Fibroblast of pulmonary artery (primary cell): ENCODE measurements at regions not wholly inside any gene's neighbourhood (a gene's known extent, or its start where the extent isn't known, plus 50 kb on each side); places are given as distances from the start of the nearest gene placed in this dataset.
"Not testable (repeated sequence)": the region's sequence is repeated elsewhere in the genome, so short reads cannot be mapped to it uniquely, and the experiment has no call there.

ENCODE experiments used
- DNase-seq: peaks from one replicate; pipeline ENCODE4 v3.0.0-alpha.2; 2010; ENCODE audit warnings: low read depth
- H3K4me3 ChIP-seq: replicated peaks from 2 replicates; pipeline ENCODE4 v1.5.1; 2011; ENCODE audit warnings: low read depth, mild to moderate bottlenecking, control low read depth, low read length, moderate library complexity
- TF ChIP-seq, protein P1 (sequence below): IDR thresholded peaks from 2 replicates; pipeline ENCODE4 v1.5.1; 2011; ENCODE audit warnings: mild to moderate bottlenecking, control low read depth, low read length, inconsistent platforms; ENCODE audit errors: missing control alignments

DNA sequence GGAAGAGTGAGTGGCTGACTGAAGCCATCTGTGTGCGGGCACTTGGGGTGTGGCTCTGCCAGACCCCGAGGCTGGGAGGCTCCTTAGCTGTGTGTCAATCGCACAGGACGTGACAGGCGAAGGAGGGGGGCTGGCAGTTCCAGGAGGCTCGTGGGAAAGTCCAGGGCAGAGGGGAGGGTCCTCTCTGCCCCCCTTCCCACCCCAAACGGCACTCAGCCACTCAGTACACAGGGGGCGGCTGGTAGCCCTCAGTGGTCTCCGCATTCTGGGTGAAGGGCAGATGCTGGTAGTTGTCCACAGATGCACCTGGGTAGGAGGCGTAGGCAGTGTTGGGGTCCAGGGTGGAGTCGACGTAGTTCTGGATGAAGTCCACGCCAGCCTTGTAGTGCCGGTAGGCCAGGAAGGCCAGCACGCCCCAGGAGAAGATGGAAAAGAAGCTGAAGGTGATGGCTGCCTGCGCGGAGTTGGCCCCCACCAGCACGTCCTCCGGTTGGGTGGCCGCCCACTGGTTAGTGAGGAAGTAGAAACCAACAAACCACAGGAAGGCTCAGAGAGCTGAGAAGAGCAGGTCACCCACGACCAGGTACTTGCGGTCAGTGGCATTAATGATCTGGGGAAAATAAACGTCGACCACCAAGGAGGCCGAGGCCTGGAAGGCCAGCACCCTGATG is 85.4 kb upstream of the CEP78 start:
- no peak overlapping the region for H3K4me3 ChIP-seq
- no peak for DNase-seq
- TF ChIP-seq, protein P1, sequence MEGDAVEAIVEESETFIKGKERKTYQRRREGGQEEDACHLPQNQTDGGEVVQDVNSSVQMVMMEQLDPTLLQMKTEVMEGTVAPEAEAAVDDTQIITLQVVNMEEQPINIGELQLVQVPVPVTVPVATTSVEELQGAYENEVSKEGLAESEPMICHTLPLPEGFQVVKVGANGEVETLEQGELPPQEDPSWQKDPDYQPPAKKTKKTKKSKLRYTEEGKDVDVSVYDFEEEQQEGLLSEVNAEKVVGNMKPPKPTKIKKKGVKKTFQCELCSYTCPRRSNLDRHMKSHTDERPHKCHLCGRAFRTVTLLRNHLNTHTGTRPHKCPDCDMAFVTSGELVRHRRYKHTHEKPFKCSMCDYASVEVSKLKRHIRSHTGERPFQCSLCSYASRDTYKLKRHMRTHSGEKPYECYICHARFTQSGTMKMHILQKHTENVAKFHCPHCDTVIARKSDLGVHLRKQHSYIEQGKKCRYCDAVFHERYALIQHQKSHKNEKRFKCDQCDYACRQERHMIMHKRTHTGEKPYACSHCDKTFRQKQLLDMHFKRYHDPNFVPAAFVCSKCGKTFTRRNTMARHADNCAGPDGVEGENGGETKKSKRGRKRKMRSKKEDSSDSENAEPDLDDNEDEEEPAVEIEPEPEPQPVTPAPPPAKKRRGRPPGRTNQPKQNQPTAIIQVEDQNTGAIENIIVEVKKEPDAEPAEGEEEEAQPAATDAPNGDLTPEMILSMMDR = no peak

DNA sequence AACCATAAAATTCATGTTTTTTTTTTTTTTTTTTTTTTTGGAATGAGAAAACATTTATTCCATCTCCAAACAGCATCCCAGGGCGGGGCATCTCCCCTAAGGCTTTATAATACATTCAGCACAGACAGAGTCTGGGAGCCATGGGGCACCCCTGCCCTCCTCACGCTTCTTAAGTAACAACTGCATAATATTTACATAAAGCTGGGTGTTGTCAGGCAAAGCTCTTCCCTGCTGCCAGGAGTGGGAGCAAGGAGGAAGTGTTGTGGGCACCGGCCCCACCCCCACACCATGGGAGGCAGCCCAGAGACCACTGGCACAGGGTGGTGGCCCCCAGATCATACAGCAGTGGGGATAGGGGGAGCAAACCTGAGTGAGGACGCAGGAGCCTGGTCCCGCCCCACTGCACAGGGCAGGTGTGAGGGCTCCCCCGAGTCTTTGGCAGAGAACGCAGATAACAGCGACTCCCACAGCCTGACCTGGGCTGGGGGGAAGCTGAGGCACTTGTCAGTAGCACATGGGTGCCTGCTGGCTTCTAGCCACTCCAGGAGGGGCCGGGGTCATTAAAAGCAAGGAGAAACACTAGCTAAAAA is 86.1 kb upstream of the CEP78 start:
- H3K4me3 ChIP-seq = no peak overlapping the region
- DNase-seq = no peak
- TF ChIP-seq, protein P1 = no peak

DNA sequence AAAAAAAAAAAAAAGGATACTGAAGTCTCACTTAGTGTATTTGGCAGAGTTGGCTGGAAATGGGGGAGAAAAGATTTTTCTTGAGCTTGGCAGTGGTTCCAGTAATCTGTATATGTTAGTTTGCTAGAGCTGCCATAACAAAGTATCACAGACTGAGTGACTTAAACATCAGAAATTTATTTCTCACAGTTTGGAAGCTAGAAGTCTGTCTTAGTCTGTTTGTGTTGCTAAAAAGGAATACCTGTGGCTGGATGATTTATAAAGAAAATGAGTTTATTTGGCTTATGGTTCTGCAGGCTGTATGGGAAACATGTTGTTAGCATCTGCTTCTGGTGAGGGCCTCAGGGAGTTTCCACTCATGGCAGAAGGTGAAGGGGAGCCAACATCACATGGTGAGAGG is 89.6 kb upstream of the CEP78 start:
- no peak for DNase-seq
- H3K4me3 ChIP-seq = no peak overlapping the region
- TF ChIP-seq, protein P1 = no peak

DNA sequence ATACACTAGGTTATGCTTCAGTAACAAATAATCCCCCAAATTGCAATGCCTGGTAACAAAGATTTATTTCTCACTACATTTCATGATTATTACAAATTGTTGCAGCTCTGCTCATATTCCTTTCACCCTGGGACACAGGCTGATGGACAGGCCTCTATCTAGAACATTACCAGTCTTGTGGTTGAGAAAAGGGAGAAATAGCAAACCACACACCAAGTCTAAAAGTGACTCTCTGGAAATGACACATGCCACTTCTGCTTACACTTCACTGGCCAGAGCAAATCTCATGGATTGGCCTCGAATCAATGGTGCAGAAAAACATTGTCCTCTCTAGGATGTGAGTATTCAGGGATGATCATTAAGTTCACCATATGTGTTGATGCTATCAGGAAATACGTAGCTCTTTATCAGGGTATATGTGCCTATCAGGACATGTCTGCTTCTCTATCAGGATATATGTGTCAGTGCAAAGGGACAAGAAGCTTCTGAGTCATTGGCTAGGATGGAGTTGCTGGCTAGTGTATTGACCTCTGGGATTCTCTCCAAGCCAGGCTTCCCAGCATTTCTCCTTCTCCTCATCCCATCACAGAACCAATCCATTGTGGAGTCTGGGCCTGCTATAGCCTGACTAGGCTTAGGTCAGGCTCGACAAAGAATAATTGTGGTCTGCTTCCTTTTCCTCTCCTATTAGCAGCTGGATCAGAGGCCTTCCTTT is 91.1 kb upstream of the CEP78 start:
- DNase-seq = no peak
- H3K4me3 ChIP-seq = no peak overlapping the region
- TF ChIP-seq, protein P1 = no peak

DNA sequence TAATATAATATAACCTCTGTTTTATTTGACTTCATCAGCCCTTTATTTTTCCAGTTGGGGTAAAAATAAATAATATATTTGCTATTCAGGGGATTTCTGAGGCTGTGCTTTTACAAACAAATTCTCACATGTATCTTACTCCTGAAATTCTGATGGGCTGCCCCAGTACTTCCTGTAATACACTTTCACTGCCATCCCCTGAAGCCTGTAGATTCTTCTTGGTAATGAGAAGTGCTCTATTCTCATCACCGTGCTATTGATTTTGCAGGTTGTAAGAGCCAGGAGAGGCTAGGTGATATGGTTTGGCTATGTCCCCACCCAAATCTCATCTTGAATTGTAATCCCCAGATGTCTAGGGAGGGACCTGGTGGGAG is 91.9 kb upstream of the CEP78 start:
- no peak for DNase-seq
- no peak overlapping the region for H3K4me3 ChIP-seq
- TF ChIP-seq, protein P1 = no peak

DNA sequence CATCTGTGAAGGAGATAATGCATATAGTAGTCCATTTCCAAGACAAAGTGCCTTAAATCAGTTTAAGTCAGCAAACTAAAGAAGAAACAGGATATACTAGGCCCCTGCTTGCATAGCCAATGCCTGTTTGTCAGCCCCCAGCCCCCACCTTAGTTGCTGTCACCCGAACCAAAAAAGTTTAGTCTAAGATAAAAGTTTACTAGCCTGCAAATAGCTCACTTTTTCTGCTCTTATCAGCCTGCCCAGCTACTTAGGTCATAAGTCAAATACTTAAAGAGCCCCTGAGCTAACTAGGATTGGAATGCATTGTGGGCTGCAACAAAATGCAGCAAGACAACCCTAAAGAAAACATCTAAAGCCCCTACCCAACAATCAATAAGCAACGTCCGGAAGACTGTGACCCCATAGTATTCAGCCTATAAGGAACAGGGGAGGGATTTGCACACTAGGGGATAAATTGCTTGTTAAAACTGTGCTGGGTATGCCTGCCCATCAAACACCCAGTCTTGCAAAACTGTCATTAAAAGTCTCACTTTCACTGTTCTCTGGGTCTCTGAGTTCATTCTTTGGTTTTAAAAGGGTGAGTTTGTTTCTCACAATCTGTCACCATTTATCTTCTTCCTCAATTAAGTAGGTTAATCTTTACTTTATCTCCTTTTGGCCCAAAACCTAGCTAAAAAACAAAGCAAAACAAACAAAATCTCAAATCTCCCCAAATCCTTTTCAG is 92.4 kb upstream of the CEP78 start:
- no peak overlapping the region for H3K4me3 ChIP-seq
- DNase-seq = no peak
- TF ChIP-seq, protein P1 = no peak

DNA sequence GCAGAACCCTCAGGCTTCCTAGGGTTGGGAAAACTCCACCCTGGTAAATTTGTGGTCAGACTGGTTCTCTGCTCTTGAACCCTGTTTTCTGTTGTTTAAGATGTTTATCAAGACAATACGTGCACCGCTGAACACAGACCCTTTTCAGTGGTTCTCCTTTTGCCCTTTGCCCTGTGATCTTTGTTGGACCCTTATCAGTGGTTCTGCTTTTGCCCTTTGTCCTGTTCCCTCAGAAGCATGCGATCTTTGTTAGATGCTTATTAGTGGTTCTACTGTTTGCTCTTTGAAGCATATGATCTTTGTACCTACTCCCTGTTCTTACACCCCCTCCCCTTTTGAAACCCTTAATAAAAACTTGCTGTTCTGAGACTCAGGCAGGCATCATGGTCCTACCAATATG is 93.6 kb upstream of the CEP78 start:
- not testable (repeated sequence) for DNase-seq

More for the DNA sequence above, 93.6 kb upstream of the CEP78 start:
- H3K4me3 ChIP-seq = not testable (repeated sequence)
